GM19239 (cell line): ENCODE measurements at regions not wholly inside any gene's neighbourhood (a gene's known extent, or its start where the extent isn't known, plus 50 kb on each side); places are given as distances from the start of the nearest gene placed in this dataset.

Experiments
- DNase-seq: peaks from one replicate; pipeline ENCODE4 v3.0.0; 2011; ENCODE audit warnings: low spot score; ENCODE audit not compliant: insufficient read length
- FAIRE-seq: peaks from 2 replicates; lab custom pipeline; 2011; peaks lifted over from hg19 to GRCh38; lab: Jason Lieb, UNC

GRCh38 chr2:163302141-163302540 is 433.7 kb downstream of the FIGN start:
- DNase-seq (no peak), FAIRE-seq (no peak)

GRCh38 chr2:163291790-163292189 is 444.0 kb downstream of the FIGN start:
- FAIRE-seq: no peak

GRCh38 chr2:163281717-163282116 is 443.1 kb upstream of the KCNH7 start:
- no peak for DNase-seq
- no peak for FAIRE-seq

More at GRCh38 chr2:163291790-163292189, 444.0 kb downstream of the FIGN start:
- DNase-seq: no peak

- FAIRE-seq (no peak), DNase-seq (no peak)
Observed at GRCh38 chr2:163269374-163270021, 430.9 kb upstream of the KCNH7 start.

- FAIRE-seq (no peak), DNase-seq (no peak)
Observed at GRCh38 chr2:163266772-163267171, 428.2 kb upstream of the KCNH7 start.

- FAIRE-seq (no peak), DNase-seq (no peak)
Observed at GRCh38 chr2:163265562-163265961, 427.0 kb upstream of the KCNH7 start.

GRCh38 chr2:163264341-163264740 is 425.8 kb upstream of the KCNH7 start:
- FAIRE-seq (no peak), DNase-seq (no peak)

GRCh38 chr2:163259489-163259888 is 420.9 kb upstream of the KCNH7 start:
- FAIRE-seq (no peak), DNase-seq (no peak)

- DNase-seq (no peak), FAIRE-seq (no peak)
Observed at GRCh38 chr2:163255086-163255485, 416.5 kb upstream of the KCNH7 start.

GRCh38 chr2:163253621-163254285 is 415.2 kb upstream of the KCNH7 start:
- no peak for DNase-seq
- no peak for FAIRE-seq

GRCh38 chr2:163252199-163252598 is 413.6 kb upstream of the KCNH7 start:
- DNase-seq (no peak), FAIRE-seq (no peak)

GRCh38 chr2:163248376-163249253 is 410.0 kb upstream of the KCNH7 start:
- no peak for FAIRE-seq
- no peak for DNase-seq

- DNase-seq: no peak
- FAIRE-seq: no peak
Observed at GRCh38 chr2:163247847-163248220, 409.3 kb upstream of the KCNH7 start.

- FAIRE-seq (no peak), DNase-seq (no peak)
Observed at GRCh38 chr2:163247156-163247846, 408.7 kb upstream of the KCNH7 start.

GRCh38 chr2:163246135-163246534 is 407.6 kb upstream of the KCNH7 start:
- no peak for FAIRE-seq
- DNase-seq: no peak

GRCh38 chr2:163236553-163236952 is 398.0 kb upstream of the KCNH7 start:
- no peak for DNase-seq
- no peak for FAIRE-seq

GRCh38 chr2:163231666-163232065 is 393.1 kb upstream of the KCNH7 start:
- FAIRE-seq: no peak
- no peak for DNase-seq

GRCh38 chr2:163213661-163214081 is 375.1 kb upstream of the KCNH7 start:
- FAIRE-seq: no peak

GRCh38 chr2:163210430-163210918 is 371.9 kb upstream of the KCNH7 start:
- no peak for FAIRE-seq
- no peak for DNase-seq

More at GRCh38 chr2:163213661-163214081, 375.1 kb upstream of the KCNH7 start:
- no peak for DNase-seq

GRCh38 chr2:163207693-163208370 is 369.3 kb upstream of the KCNH7 start:
- DNase-seq: no peak
- no peak for FAIRE-seq
